ENCODE measurements at regions not wholly inside any gene's neighbourhood (a gene's known extent, or its start where the extent isn't known, plus 50 kb on each side); places are given as distances from the start of the nearest gene placed in this dataset.
"Not testable (repeated sequence)": the region's sequence is repeated elsewhere in the genome, so short reads cannot be mapped to it uniquely, and the experiment has no call there.

DNA sequence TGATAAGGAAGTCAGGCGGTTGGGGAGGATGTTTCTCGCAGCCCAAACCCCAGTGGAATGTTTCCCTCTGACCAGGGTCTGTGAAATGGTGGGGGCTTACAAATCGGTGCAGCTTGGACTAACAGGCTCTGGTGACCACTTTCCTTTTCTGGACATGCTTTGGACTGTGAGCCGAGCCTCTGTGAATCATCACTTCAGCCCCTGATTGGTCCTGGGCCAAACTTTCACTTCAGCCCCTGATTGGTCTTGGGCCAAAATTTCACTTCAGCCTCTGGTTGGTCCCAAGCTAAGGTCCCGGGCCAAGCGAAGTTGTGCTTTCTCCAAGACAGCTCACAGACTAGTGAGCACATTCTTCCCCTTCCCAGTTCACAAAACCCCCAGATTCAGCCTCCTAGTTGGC is 223.7 kb upstream of the ANKRD20A1 start:
- not testable (repeated sequence) for DNase-seq

GRCh38 chr9:67611900-67612299 is 246.8 kb upstream of the ANKRD20A1 start:
- DNase-seq = not testable (repeated sequence)

- not testable (repeated sequence) for DNase-seq
Measured at GRCh38 chr9:67609872-67610271, 248.9 kb upstream of the ANKRD20A1 start.

- DNase-seq = not testable (repeated sequence)
Measured at GRCh38 chr9:67609435-67609834, 249.3 kb upstream of the ANKRD20A1 start.

DNA sequence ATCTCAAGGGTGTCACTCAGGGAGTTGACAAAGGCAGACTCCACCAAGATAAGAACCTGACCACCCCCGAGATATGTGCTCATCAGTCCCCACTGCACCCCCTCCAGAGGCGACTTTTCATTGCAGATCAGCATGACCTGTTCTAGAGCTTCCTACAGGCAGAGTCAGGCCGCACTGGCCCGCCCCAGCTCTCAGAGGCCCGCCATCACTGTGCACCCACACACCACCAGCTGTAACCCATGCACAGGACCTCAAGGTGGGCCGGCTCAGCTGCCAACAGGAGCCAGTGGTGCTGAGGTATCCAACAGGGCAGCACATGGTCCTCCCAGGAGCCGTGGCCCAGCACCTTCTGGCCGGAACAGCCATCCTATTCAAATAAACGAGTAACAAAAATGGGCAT is 253.6 kb upstream of the ANKRD20A1 start:
- not testable (repeated sequence) for DNase-seq

- DNase-seq = not testable (repeated sequence)
Measured at GRCh38 chr9:67603609-67604008, 255.1 kb upstream of the ANKRD20A1 start.

DNA sequence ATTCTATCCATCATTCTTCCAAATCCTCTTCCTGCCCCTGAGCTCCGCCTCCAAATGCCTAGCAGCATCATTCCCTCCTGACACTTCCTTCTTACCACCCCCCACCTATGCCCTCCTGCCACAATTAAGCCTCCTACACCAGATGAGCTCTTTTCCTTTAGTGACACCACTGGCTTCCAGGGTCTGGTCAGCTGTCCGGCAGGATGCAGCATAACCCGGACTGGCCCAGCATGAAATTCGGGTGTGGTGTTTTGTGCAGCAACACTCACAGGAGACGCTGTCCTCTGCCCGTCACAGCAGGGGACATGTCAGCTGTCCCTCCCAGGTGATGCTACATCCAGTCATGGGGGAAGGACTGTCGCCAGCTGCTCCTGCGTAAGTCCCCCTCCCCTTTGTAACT is 266.3 kb upstream of the ANKRD20A1 start:
- DNase-seq = not testable (repeated sequence)

DNA sequence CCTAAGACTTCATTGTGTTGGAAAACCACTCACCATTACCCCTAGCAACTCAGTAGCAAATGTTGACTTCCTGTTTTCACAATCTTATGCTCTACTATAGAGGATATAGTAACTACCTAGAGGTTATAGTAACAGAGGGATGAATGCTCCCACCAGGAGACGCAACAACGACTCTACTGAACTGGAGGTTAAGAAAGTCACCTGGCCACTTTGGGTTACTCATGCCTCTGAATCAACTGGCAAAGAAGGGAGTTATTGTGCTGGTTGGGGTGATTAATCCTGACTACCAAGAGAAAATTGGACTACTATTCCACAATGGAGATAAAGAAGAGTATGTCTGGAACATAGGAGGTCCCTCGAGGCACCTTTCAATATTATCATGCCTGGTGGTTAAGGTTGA is 302.9 kb upstream of the ANKRD20A1 start:
- DNase-seq = not testable (repeated sequence)

DNA sequence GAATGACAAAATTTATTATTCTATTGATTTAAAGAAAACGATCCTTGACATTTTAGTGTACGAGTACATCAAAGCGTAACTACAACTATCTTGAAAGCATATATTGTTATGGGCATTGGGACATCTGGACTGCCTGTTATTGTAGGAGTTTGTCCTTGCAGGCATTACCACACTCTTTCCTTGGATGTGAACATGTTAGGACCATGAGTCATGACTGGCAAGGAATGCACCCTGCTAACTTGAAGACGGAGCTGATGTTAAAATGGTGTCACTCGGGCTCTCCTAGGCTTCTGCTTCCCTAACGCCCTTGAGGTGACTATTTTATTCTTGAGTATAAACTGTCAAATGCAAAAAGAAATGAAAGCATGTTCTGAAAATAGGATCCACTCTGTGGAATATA is 308.7 kb upstream of the ANKRD20A1 start:
- not testable (repeated sequence) for DNase-seq

GRCh38 chr9:67529834-67530233 is 328.9 kb upstream of the ANKRD20A1 start:
- DNase-seq = not testable (repeated sequence)

DNA sequence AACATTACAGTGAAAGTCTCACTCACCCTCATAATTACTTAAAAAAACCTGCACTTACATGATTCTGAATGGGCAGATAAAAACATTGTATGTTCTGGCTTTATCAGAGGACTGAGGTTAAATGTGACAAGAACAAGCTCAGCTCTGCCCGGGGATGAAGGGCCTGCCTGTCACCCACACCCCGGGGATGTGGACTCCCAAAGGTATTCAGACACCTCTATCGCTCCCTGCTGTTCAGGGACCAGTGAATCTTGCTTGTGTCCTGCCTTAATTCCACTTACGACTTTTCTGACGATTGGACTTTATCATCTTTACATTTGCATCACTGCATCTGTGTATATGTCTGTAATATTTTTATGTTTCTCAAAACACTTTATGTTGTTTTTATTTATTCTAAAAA is 341.8 kb upstream of the ANKRD20A1 start:
- not testable (repeated sequence) for DNase-seq

GRCh38 chr9:67514587-67514986 is 344.1 kb upstream of the ANKRD20A1 start:
- not testable (repeated sequence) for DNase-seq

- not testable (repeated sequence) for DNase-seq
Measured at GRCh38 chr9:67503728-67504369, 354.9 kb upstream of the ANKRD20A1 start.

GRCh38 chr9:67492028-67492427 is 366.7 kb upstream of the ANKRD20A1 start:
- not testable (repeated sequence) for DNase-seq

DNA sequence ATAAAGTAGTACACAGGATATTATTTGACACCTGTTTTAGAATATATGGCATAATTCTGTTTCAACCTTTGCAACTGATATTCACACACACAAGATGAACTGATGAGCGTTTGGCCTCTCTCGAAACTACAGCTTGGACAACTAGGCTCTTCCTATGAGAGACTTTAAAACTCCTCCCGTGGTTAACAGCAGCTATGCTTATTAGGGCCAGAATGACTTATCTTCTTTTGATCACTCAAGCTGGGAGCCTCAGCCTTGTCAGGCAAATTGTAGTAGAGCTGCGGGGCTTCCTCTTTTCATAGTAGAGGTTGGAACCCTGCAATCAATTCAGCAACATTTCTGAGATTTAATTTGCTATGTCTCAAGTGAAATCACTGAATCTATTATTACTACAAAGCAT is 381.3 kb upstream of the ANKRD20A1 start:
- DNase-seq = not testable (repeated sequence)

GRCh38 chr9:67470739-67471138 is 388.0 kb upstream of the ANKRD20A1 start:
- DNase-seq = not testable (repeated sequence)

GRCh38 chr9:67468326-67468725 is 390.4 kb upstream of the ANKRD20A1 start:
- DNase-seq = not testable (repeated sequence)

DNA sequence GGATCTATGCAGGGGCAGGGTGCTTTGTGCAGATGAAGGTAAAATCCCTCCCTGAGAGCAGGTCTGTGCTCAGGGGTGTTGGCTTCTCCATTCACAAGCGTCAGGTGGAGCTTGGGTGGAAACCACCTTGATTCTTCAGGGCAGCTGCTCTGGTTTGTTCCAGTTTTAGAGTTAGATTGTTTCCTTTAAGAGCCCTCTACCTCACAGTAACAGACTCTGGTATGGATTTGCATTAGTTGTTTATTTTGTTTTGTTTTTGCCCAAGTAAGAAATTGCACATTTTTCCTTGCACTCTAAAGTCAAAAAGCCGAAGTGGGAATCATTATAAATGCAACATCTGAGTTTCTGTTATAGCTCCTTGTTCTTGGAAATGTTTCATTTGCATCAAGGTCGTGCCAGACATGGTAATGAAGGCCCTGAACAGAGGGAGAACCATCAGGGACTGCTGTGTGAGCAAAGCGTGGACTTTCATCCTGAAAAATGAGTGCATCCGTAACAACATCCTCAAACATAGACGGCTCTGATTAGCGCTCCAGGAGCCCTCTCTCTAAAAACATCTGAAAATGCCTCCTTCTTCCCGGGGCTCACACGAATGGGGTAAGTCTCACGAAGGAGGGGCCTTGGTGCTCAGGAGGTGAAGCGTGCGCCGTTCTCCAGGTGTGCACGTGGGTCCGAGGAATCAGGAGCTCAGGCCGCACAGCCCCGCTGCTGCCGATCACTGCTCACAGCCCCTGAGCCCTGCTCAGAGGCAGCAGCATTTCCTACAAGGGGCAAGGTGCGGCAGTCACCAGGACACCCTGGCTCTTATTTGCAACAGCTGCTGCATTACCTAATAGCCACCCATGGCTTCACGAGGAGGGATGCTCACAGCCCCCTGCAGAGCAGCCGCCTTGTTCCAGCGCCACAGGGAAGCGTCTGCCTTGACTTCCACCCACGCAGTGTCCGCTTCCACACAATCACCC is 396.7 kb upstream of the ANKRD20A1 start:
- DNase-seq = not testable (repeated sequence)

DNA sequence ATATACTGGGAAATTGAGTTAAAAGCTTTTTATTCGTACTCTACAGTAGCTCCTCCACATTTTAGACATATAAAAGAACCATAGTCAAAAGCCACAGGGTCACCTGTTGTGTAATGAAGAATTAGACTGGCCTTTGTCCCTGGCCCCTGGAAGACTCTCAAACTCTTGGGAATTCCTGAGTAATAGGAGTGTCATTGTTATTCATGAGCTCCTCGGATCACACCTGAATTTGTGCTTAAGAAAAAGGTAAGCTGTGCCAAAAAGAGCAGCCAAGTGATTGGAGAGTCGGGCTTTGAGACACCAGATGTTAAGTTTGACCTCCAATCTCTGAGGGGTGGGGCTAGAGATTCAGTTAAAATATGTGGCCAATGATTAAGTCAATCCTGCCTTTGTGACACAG is 405.8 kb upstream of the ANKRD20A1 start:
- DNase-seq = not testable (repeated sequence)

DNA sequence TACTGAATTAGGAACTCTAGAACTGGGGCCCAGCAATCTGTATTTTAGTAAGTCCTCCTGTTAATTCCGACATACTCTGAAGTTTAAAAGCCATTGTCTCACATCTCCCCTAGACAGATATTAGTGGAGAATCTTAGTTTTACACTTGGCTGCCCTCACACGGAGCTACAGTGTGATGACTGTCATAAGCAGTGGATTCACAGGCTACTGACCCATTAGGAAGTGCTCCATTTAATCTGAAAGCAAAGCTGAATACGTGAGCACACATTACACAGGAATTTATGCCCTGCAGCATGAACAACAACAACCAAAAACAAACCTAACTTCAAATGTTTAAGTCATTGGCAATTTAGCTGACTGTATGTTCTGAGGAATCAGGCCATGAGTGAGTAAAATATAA is 416.4 kb upstream of the ANKRD20A1 start:
- not testable (repeated sequence) for DNase-seq

DNA sequence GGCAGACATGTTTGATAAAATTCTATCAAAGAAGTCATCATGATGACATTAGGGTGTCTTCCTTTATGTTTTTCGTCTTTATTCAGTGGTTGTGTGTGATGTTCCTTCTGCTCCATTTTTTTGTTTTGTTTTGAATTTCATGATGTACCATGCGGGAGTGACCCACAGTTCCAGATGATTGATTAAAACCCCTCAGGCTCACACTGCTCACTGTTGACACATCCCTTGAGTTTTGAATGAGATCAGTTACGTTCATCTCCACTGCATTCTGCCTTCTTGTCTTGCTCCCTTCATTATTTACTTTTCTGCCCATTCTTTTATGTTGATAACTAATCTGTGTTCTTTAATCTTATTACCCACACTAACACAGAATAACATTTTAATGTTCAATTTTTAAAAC is 421.7 kb upstream of the ANKRD20A1 start:
- not testable (repeated sequence) for DNase-seq

GRCh38 chr9:67424881-67425280 is 432.5 kb upstream of the SPATA31A3 start:
- not testable (repeated sequence) for DNase-seq

DNA sequence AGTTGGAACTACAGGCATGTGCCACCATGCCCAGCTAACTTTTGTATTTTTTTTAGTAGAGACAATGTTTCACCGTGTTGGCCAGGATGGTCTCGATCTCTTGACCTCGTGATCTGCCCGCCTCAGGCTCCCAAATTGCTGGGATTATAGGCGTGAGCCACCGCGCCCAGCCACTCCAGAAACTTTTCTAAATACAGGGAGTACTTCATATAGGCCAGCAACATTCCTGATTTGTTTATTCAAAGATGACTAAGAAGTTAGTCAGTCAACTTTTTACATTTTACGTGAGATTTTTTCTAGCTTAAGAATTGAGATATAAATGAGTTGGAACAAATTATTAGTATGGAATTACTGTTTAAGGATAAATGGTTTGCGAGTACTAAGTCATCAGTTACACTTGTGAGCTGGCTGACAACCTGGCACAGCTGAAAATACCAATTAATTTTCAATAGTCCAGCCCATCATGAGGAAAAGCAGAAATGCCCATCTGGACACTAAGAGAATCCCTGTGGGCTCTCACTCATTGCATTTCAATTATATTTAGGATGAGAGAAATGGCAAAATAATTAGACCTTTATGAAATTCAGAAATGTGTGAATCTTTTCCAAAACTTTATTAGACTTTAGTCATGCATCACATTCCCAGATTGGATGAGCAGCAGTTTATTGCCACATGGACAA is 430.8 kb upstream of the SPATA31A3 start:
- not testable (repeated sequence) for DNase-seq
